Natural killer cell (primary cell): ENCODE measurements at regions not wholly inside any gene's neighbourhood (a gene's known extent, or its start where the extent isn't known, plus 50 kb on each side); places are given as distances from the start of the nearest gene placed in this dataset.

ENCODE experiments used
- ATAC-seq, 3 donors: fragments of 150-1000 bp in 2 of 3; fragments of 200-7000 bp in 1 of 3; cut with Tn5 transposase; 1 replicate in 1 of 3; 2 replicates in 2 of 3; pipeline ENCODE4 v1.10.0; 2021; ENCODE audit warnings: mild to moderate bottlenecking in 2 of 3, moderate library complexity in 2 of 3
- DNase-seq, 2 donors: peaks; one replicate each; pipeline versions ENCODE4 v3.0.0 to v3.0.0-alpha.2; 2013 to 2021; ENCODE audit warnings: mixed read lengths in 1 of 2
- H3K27ac ChIP-seq: one replicate; pipeline ENCODE4 v1.5.1; 2013; ENCODE audit warnings: mild to moderate bottlenecking, low read length
- H3K27me3 ChIP-seq: one replicate; pipeline ENCODE4 v1.6.1; 2013; ENCODE audit warnings: low read length; ENCODE audit not compliant: control insufficient read depth, insufficient read depth
- H3K36me3 ChIP-seq: one replicate; pipeline ENCODE4 v1.6.1; 2013; ENCODE audit warnings: low read length; ENCODE audit not compliant: control insufficient read depth, insufficient read depth
- H3K4me1 ChIP-seq: one replicate; pipeline ENCODE4 v1.6.1; 2013; ENCODE audit warnings: low read length; ENCODE audit not compliant: control insufficient read depth, insufficient read depth
- H3K4me3 ChIP-seq: one replicate; pipeline ENCODE4 v1.5.1; 2013; ENCODE audit warnings: low read length
- H3K9me3 ChIP-seq: one replicate; pipeline ENCODE4 v1.6.1; 2013; ENCODE audit warnings: low read length; ENCODE audit not compliant: control insufficient read depth, insufficient read depth
- H3K27ac Mint-ChIP-seq, 2 donors: one replicate each; pipeline ENCODE4 v1.8.0; 2022; ENCODE audit warnings: mild to moderate bottlenecking in 2 of 2, mixed read lengths in 2 of 2, moderate library complexity in 1 of 2
- H3K27me3 Mint-ChIP-seq, 2 donors: one replicate each; pipeline ENCODE4 v1.8.0; 2022; ENCODE audit warnings: low read depth in 2 of 2, mixed read lengths in 2 of 2
- H3K36me3 Mint-ChIP-seq: one replicate; pipeline ENCODE4 v1.8.0; 2022; ENCODE audit warnings: mixed read lengths
- H3K4me1 Mint-ChIP-seq, 2 donors: one replicate each; pipeline ENCODE4 v1.8.0; 2022; ENCODE audit warnings: mixed read lengths in 2 of 2
- H3K4me3 Mint-ChIP-seq: one replicate; pipeline ENCODE4 v1.8.0; 2022; ENCODE audit warnings: mild to moderate bottlenecking, moderate library complexity, mixed read lengths
- H3K9me3 Mint-ChIP-seq, 2 donors: one replicate each; pipeline ENCODE4 v1.8.0; 2022; ENCODE audit warnings: mixed read lengths in 2 of 2
- WGBS: methylation state at CpG from one replicate; pipeline ENCODE4 v1.1.7; 2013; ENCODE audit warnings: missing lambda C conversion rate; ENCODE audit not compliant: insufficient coverage; 5-methylcytosine and 5-hydroxymethylcytosine counted together
- intact Hi-C: fragments of 100-400 bp; cut with micrococcal nuclease; formaldehyde crosslinking; loops from one replicate; pipeline ENCODE4 v1.14.2; 2022
- TF ChIP-seq, protein P1 (sequence below): fragments of 200-600 bp; IDR thresholded peaks from one replicate; pipeline ENCODE4 v1.8.0; 2022; ENCODE audit warnings: antibody characterized with exemption

GRCh38 chr22:25508161-25508560 lies 56.3 kb upstream of the GRK3 start:
- TF ChIP-seq, protein P1, sequence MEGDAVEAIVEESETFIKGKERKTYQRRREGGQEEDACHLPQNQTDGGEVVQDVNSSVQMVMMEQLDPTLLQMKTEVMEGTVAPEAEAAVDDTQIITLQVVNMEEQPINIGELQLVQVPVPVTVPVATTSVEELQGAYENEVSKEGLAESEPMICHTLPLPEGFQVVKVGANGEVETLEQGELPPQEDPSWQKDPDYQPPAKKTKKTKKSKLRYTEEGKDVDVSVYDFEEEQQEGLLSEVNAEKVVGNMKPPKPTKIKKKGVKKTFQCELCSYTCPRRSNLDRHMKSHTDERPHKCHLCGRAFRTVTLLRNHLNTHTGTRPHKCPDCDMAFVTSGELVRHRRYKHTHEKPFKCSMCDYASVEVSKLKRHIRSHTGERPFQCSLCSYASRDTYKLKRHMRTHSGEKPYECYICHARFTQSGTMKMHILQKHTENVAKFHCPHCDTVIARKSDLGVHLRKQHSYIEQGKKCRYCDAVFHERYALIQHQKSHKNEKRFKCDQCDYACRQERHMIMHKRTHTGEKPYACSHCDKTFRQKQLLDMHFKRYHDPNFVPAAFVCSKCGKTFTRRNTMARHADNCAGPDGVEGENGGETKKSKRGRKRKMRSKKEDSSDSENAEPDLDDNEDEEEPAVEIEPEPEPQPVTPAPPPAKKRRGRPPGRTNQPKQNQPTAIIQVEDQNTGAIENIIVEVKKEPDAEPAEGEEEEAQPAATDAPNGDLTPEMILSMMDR: no peak
- no peak overlapping the region for H3K4me3 ChIP-seq
- H3K27ac ChIP-seq: no peak overlapping the region
- WGBS: 98% methylated on average over 2 of the region's 3 CpGs
- no peaks in the 10 kb centered on the region for H3K27me3 ChIP-seq
- no peaks in the 10 kb centered on the region for H3K4me1 ChIP-seq
- intact Hi-C loops: no loop called here
- no peak for ATAC-seq
- DNase-seq: no peak
- Mint-ChIP-seq H3K27me3 (peaks cover 0 to 2% of the 10 kb centered on the region in 2 donors), H3K4me1 (no peaks in the 10 kb centered on the region), H3K27ac (no peak overlapping the region), H3K9me3 (no peaks in the 10 kb centered on the region), H3K4me3 (no peak overlapping the region), H3K36me3 (no peaks in the 10 kb centered on the region)
- no peaks in the 10 kb centered on the region for H3K36me3 ChIP-seq
- H3K9me3 ChIP-seq: no peaks in the 10 kb centered on the region

DNA sequence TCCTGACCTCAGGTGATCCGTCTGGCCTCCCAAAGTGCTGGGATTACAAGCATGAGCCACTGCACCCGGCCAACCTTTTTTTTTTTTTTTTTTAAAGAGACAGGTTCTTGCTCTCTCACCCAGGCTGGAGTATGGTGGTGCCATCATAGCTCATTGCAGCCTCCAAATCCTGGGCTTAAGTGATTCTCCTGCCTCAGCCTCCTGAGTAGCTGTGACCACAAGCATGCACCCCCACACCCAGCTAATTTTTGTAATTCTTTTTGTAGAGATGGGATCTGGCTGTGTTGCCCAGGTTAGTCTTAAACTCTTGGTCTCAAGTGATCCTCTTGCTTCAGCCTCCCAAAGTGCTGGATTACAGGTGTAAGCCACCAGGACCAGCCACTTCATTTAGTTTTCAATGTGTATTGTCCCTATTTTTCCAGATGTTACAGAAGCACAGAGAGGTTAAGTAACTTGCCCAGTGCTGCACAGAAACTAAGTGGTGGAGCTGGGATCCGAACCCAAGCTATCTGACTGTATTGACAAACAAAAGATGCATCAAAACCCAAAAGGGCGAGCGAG lies 55.6 kb upstream of the GRK3 start:
- Mint-ChIP-seq H3K9me3 (no peaks in the 10 kb centered on the region), H3K4me3 (no peak overlapping the region), H3K27ac (no peak overlapping the region), H3K4me1 (no peaks in the 10 kb centered on the region), H3K27me3 (peaks cover 0 to 2% of the 10 kb centered on the region in 2 donors), H3K36me3 (no peaks in the 10 kb centered on the region)
- intact Hi-C loops: no loop called here
- WGBS: 73% methylated on average over 5 of the region's 5 CpGs
- ATAC-seq: no peak
- Histone ChIP-seq H3K27me3 (no peaks in the 10 kb centered on the region), H3K9me3 (no peaks in the 10 kb centered on the region), H3K36me3 (no peaks in the 10 kb centered on the region), H3K27ac (no peak overlapping the region), H3K4me3 (no peak overlapping the region), H3K4me1 (no peaks in the 10 kb centered on the region)
- no peak for DNase-seq
- TF ChIP-seq, protein P1: no peak

DNA sequence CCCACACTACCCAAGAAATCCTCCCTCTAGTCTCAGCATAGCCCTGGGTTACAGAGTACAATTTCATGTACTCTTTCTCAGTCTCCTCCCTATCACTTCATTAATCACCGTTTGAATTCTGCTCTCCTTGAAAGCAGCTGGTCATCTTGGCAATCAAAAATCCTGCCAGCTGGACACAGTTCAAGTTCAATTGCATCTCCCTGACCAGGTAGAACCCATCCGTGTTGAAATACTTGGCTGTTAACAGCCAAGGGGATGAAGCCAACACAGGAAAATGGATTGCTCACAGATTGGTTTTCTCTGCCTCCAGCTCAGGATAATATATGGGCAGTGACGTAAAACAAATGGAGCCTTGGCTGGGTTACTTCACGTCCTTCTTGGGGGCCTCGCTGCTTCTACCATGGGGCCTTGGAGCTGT lies 55.1 kb upstream of the GRK3 start:
- 90% methylated on average over 5 of the region's 5 CpGs for WGBS
- no peaks in the 10 kb centered on the region for H3K36me3 ChIP-seq
- no peaks in the 10 kb centered on the region for H3K9me3 ChIP-seq
- no peaks in the 10 kb centered on the region for H3K36me3 Mint-ChIP-seq
- H3K9me3 Mint-ChIP-seq: no peaks in the 10 kb centered on the region
- intact Hi-C loops: no loop called here
- H3K27ac ChIP-seq: no peak overlapping the region
- no peak overlapping the region for H3K4me3 Mint-ChIP-seq
- TF ChIP-seq, protein P1: no peak
- H3K4me3 ChIP-seq: no peak overlapping the region
- DNase-seq: no peak
- H3K27me3 Mint-ChIP-seq: peaks cover 0 to 2% of the 10 kb centered on the region in 2 donors
- H3K27me3 ChIP-seq: no peaks in the 10 kb centered on the region
- no peaks in the 10 kb centered on the region for H3K4me1 Mint-ChIP-seq
- no peaks in the 10 kb centered on the region for H3K4me1 ChIP-seq
- no peak for ATAC-seq
- H3K27ac Mint-ChIP-seq: no peak overlapping the region

GRCh38 chr22:25510876-25511275 lies 53.6 kb upstream of the GRK3 start:
- Mint-ChIP-seq H3K4me3 (no peak overlapping the region), H3K9me3 (no peaks in the 10 kb centered on the region), H3K36me3 (no peaks in the 10 kb centered on the region), H3K27ac (no peak overlapping the region), H3K4me1 (no peaks in the 10 kb centered on the region), H3K27me3 (peaks cover 0 to 2% of the 10 kb centered on the region in 2 donors)
- no peaks in the 10 kb centered on the region for H3K27me3 ChIP-seq
- H3K9me3 ChIP-seq: no peaks in the 10 kb centered on the region
- intact Hi-C loops: no loop called here
- no peaks in the 10 kb centered on the region for H3K4me1 ChIP-seq
- TF ChIP-seq, protein P1: no peak
- 61% methylated on average over 3 of the region's 3 CpGs for WGBS
- H3K27ac ChIP-seq: no peak overlapping the region
- ATAC-seq: no peak
- H3K36me3 ChIP-seq: no peaks in the 10 kb centered on the region
- DNase-seq: no peak
- no peak overlapping the region for H3K4me3 ChIP-seq
